K562 (cell line): ENCODE measurements at regions not wholly inside any gene's neighbourhood (a gene's known extent, or its start where the extent isn't known, plus 50 kb on each side); places are given as distances from the start of the nearest gene placed in this dataset.

ENCODE experiments used
- ATAC-seq: fragments of 200-7000 bp; cut with Tn5 transposase; 3 replicates; pipeline ENCODE4 v1.9.1; 2020; ENCODE audit warnings: moderate library complexity
- BruUV-seq: library from RNA; stranded (reverse); fragments of 400-500 nt; replicated peaks from 2 replicates; lab custom pipeline; 2021; lab: Mats Ljungman, UMichigan
- CTCF ChIA-PET: fragments of 300-600 bp; formaldehyde crosslinking; extraction: SDS; loops from one replicate; lab custom pipeline; 2021; ENCODE audit warnings: low intra/inter-chr PET ratio; lab: Yijun Ruan, JAX
- POLR2A ChIA-PET: fragments of 300-600, 350-650 bp; sonication (Branson Sonifier 250); formaldehyde crosslinking; extraction: SDS; loops from one replicate; lab custom pipeline; 2021; ENCODE audit warnings: antibody characterized with exemption, inconsistent platforms; lab: Yijun Ruan, JAX
- DNase-seq, 4 experiments: peaks; one replicate each; pipeline versions ENCODE4 v3.0.0 to v3.0.0-alpha.2; 2011 to 2018; ENCODE audit warnings: low spot score in 3 of 4, mixed read lengths in 3 of 4; ENCODE audit errors: extremely low read depth in 1 of 4
- FAIRE-seq: peaks from 2 replicates; lab custom pipeline; 2011; peaks lifted over from hg19 to GRCh38; lab: Jason Lieb, UNC
- H2AFZ ChIP-seq: 2 replicates; pipeline ENCODE4 v1.6.0; 2011; ENCODE audit warnings: low read depth, low read length, control low read depth, inconsistent platforms
- H3K27ac ChIP-seq: fragments of 200-600 bp; 3 replicates; pipeline ENCODE4 v1.8.0; 2011; ENCODE audit warnings: low read depth, mild to moderate bottlenecking, control low read depth, inconsistent platforms, low read length, moderate library complexity, mixed read lengths; ENCODE audit errors: extremely low read depth
- H3K27me3 ChIP-seq, 2 experiments: fragments of 300-600 bp in 1 of 2; 2 replicates in 1 of 2; 3 replicates in 1 of 2; pipeline versions ENCODE4 v1.6.0 to v1.8.0; 2011; ENCODE audit warnings: inconsistent platforms in 2 of 2, low read length in 2 of 2, mild to moderate bottlenecking in 1 of 2, mixed read lengths in 1 of 2, moderate library complexity in 1 of 2; ENCODE audit not compliant: control insufficient read depth in 2 of 2, insufficient read depth in 2 of 2
- H3K36me3 ChIP-seq: fragments of 300-600 bp; 3 replicates; pipeline ENCODE4 v1.8.0; 2011; ENCODE audit warnings: mild to moderate bottlenecking, low read length, inconsistent platforms; ENCODE audit not compliant: control insufficient read depth, insufficient read depth
- H3K4me1 ChIP-seq, 2 experiments: fragments of 200-600 bp in 1 of 2; replicated peaks in 1 of 2; 2 replicates in 1 of 2; 3 replicates in 1 of 2; pipeline versions ENCODE4 v1.5.1 to v1.8.0; 2011; ENCODE audit warnings: inconsistent platforms in 2 of 2, low read length in 2 of 2, mild to moderate bottlenecking in 1 of 2, mixed read lengths in 1 of 2, moderate library complexity in 1 of 2; ENCODE audit not compliant: control insufficient read depth in 2 of 2, insufficient read depth in 2 of 2
- H3K4me2 ChIP-seq: 2 replicates; pipeline ENCODE4 v1.6.1; 2011; ENCODE audit warnings: low read length, control low read depth, inconsistent platforms, mixed read lengths; ENCODE audit not compliant: insufficient read depth
- H3K4me3 ChIP-seq: fragments of 200-600 bp; sonication (generic), shearing (Covaris generic); 2 replicates; pipeline ENCODE4 v1.5.1; 2016; ENCODE audit warnings: control low read depth, inconsistent platforms
- H3K79me2 ChIP-seq: fragments of 200-600 bp; 3 replicates; pipeline ENCODE4 v1.8.0; 2011; ENCODE audit warnings: low read length, inconsistent platforms; ENCODE audit not compliant: control insufficient read depth, insufficient read depth
- H3K9ac ChIP-seq, 2 experiments: 2 replicates each; pipeline versions ENCODE4 v1.6.0 to v1.6.1; 2011; ENCODE audit warnings: low read depth in 2 of 2, low read length in 2 of 2, control low read depth in 1 of 2, inconsistent platforms in 1 of 2, mild to moderate bottlenecking in 1 of 2, mixed read lengths in 1 of 2; ENCODE audit not compliant: insufficient read depth in 1 of 2
- H3K9me1 ChIP-seq: one replicate; pipeline ENCODE4 v1.6.0; 2011; ENCODE audit warnings: inconsistent platforms, mild to moderate bottlenecking, low read length, moderate library complexity; ENCODE audit not compliant: control insufficient read depth, insufficient read depth
- H3K9me3 ChIP-seq: replicated peaks from 2 replicates; pipeline ENCODE4 v1.5.1; 2011; ENCODE audit warnings: low read depth, low read length, inconsistent platforms; ENCODE audit not compliant: control insufficient read depth, insufficient read depth
- H4K20me1 ChIP-seq: replicated peaks from 2 replicates; pipeline ENCODE4 v1.6.1; 2011; ENCODE audit warnings: low read length, inconsistent platforms, mixed read lengths; ENCODE audit not compliant: control insufficient read depth, insufficient read depth
- LCOR ChIP-seq: sonication (generic); formaldehyde crosslinking; IDR thresholded peaks from 2 replicates; pipeline ENCODE4 v1.8.0; 2022; ENCODE audit warnings: mild to moderate bottlenecking, missing genetic modification reagents
- MEF2D ChIP-seq: conservative IDR thresholded peaks from 2 replicates; pipeline ENCODE4 v1.6.1; 2016; ENCODE audit warnings: low read depth, missing genetic modification characterization, missing compliant biosample characterization
- PPARD ChIP-seq: fragments of 250-450 bp; sonication (Bioruptor Pico); IDR thresholded peaks from 2 replicates; pipeline ENCODE4 v1.8.0; 2022; ENCODE audit warnings: inconsistent platforms, mild to moderate bottlenecking, moderate library complexity
- PTBP1 ChIP-seq: fragments of 200-400 bp; formaldehyde crosslinking; IDR thresholded peaks from 2 replicates; pipeline ENCODE4 v1.6.1; 2017; ENCODE audit warnings: low read depth, low read length
- RNF2 ChIP-seq: sonication (generic); IDR thresholded peaks from 2 replicates; pipeline ENCODE4 v1.6.1; 2016
- STAG1 ChIP-seq: sonication (generic); formaldehyde crosslinking; IDR thresholded peaks from 2 replicates; pipeline ENCODE4 v1.5.0; 2020; ENCODE audit warnings: missing genetic modification reagents, borderline replicate concordance
- TARDBP ChIP-seq: fragments of 450-650 bp; IDR thresholded peaks from 2 replicates; pipeline ENCODE4 v1.6.1; 2016
- TCF7L2 ChIP-seq: fragments of 150-350 bp; IDR thresholded peaks from 2 replicates; pipeline ENCODE4 v1.6.1; 2016; ENCODE audit warnings: low read depth, mild to moderate bottlenecking, low read length, moderate library complexity
- THRA ChIP-seq: fragments of 450-650 bp; IDR thresholded peaks from 2 replicates; pipeline ENCODE4 v1.6.1; 2017; ENCODE audit warnings: mild to moderate bottlenecking, moderate library complexity
- ZNF41 ChIP-seq: fragments of 250-450 bp; sonication (Bioruptor Pico); conservative IDR thresholded peaks from 2 replicates; pipeline ENCODE4 v1.4.0; 2020; ENCODE audit warnings: mild to moderate bottlenecking
- ZNF561 ChIP-seq: fragments of 450-650 bp; formaldehyde crosslinking; conservative IDR thresholded peaks from 2 replicates; pipeline ENCODE4 v1.4.0; 2020; ENCODE audit warnings: mild to moderate bottlenecking, moderate library complexity
- ZNF695 ChIP-seq: fragments of 450-650 bp; formaldehyde crosslinking; IDR thresholded peaks from 2 replicates; pipeline ENCODE4 v1.4.0; 2020; ENCODE audit warnings: mild to moderate bottlenecking, moderate library complexity
- WGBS: fragments of 100-300 bp; shearing (Covaris generic); methylation state at CpG from one replicate; pipeline ENCODE4 v1.1.6; 2016; ENCODE audit warnings: low coverage, mixed read lengths; ENCODE audit not compliant: insufficient coverage; ENCODE audit errors: missing lambda C conversion rate; 5-methylcytosine and 5-hydroxymethylcytosine counted together
- in situ Hi-C: fragments of 300-500 bp; cut with MboI; formaldehyde crosslinking; loops from 4 replicates; pipeline ENCODE4 v1.15.0; 2018; ENCODE audit warnings: inconsistent platforms, mixed read lengths
- intact Hi-C: fragments of 100-400 bp; cut with micrococcal nuclease; formaldehyde crosslinking; loops from 2 replicates; pipeline ENCODE4 v1.14.2; 2022
- TF ChIP-seq, protein P1 (sequence below): fragments of 250-450 bp; sonication (Bioruptor Pico); IDR thresholded peaks from 2 replicates; pipeline ENCODE4 v1.4.0; 2020; ENCODE audit warnings: mild to moderate bottlenecking, moderate library complexity
- TF ChIP-seq, protein P2 (sequence below): fragments of 250-450 bp; sonication (Bioruptor Pico); IDR thresholded peaks from 2 replicates; pipeline ENCODE4 v1.9.0; 2021; ENCODE audit warnings: mild to moderate bottlenecking, inconsistent platforms

GRCh38 chr5:28549588-28549987, 1511.2 kb upstream of the CDH9 start:
- Histone ChIP-seq H3K27ac (no peak overlapping the region), H3K9me3 (no peaks in the 10 kb centered on the region), H3K9me1 (no peaks in the 10 kb centered on the region), H3K79me2 (no peaks in the 10 kb centered on the region), H2AFZ (no peak overlapping the region), H3K36me3 (no peaks in the 10 kb centered on the region), H4K20me1 (no peaks in the 10 kb centered on the region), H3K27me3 (no peaks in the 10 kb centered on the region), H3K9ac (no peak overlapping the region), H3K4me3 (no peak overlapping the region), H3K4me1 (no peaks in the 10 kb centered on the region), H3K4me2 (no peak overlapping the region)
- intact Hi-C loops (no loop called here), in situ Hi-C loops (no loop called here)
- CTCF ChIA-PET: no interaction called here
- ATAC-seq: no peak
- POLR2A ChIA-PET: no interaction called here
- no peak for FAIRE-seq
- no peak for TF ChIP-seq PTBP1
- no peak for DNase-seq
- no TSS peak for BruUV-seq
- WGBS: 0% methylated on average over 2 of the region's 2 CpGs

DNA sequence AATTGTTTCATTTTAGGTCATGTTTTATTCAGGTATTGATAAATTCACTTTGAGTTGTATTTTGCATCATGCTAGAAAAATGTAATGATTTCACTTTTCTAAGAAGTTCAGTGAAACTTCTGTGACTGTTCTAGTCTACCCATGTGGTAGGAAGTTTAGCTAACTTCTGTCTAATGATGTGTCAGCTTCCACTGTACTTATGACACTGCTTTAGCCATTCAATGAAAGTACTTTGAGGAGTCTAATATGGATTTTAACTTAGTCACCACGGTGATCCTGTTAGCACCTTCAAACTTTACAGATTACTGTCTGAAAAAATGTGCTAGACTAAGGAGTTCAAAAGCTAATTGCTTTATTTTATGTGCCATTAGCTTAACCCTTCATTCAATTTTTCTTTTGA, 1510.5 kb upstream of the CDH9 start:
- ATAC-seq (no peak), FAIRE-seq (no peak), DNase-seq (no peak)
- intact Hi-C loops: no loop called here
- Histone ChIP-seq H4K20me1 (no peaks in the 10 kb centered on the region), H3K9me3 (no peaks in the 10 kb centered on the region), H3K9me1 (no peaks in the 10 kb centered on the region), H3K4me1 (no peaks in the 10 kb centered on the region), H3K36me3 (no peaks in the 10 kb centered on the region), H3K4me3 (no peak overlapping the region), H3K4me2 (no peak overlapping the region), H3K9ac (no peak overlapping the region), H3K27ac (no peak overlapping the region), H3K27me3 (no peaks in the 10 kb centered on the region), H3K79me2 (no peaks in the 10 kb centered on the region), H2AFZ (no peak overlapping the region)
- 0% methylated on average over 1 of the region's 1 CpG for WGBS
- in situ Hi-C loops: no loop called here
- ChIA-PET CTCF (no interaction called here), POLR2A (no interaction called here)
- BruUV-seq: no TSS peak
- TF ChIP-seq PPARD (CRISPR knock-in tag): no peak
- no peak for TF ChIP-seq LCOR
- no peak for TF ChIP-seq TARDBP
- TF ChIP-seq, protein P1, sequence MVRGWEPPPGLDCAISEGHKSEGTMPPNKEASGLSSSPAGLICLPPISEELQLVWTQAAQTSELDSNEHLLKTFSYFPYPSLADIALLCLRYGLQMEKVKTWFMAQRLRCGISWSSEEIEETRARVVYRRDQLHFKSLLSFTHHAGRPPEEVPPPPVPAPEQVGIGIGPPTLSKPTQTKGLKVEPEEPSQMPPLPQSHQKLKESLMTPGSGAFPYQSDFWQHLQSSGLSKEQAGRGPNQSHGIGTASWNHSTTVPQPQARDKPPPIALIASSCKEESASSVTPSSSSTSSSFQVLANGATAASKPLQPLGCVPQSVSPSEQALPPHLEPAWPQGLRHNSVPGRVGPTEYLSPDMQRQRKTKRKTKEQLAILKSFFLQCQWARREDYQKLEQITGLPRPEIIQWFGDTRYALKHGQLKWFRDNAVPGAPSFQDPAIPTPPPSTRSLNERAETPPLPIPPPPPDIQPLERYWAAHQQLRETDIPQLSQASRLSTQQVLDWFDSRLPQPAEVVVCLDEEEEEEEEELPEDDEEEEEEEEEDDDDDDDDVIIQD (CRISPR knock-in tag): no peak
- no peak for TF ChIP-seq ZNF695 (CRISPR knock-in tag)
- no peak for TF ChIP-seq ZNF561 (CRISPR knock-in tag)
- no peak for TF ChIP-seq MEF2D (tag)
- no peak for TF ChIP-seq RNF2
- TF ChIP-seq, protein P2, sequence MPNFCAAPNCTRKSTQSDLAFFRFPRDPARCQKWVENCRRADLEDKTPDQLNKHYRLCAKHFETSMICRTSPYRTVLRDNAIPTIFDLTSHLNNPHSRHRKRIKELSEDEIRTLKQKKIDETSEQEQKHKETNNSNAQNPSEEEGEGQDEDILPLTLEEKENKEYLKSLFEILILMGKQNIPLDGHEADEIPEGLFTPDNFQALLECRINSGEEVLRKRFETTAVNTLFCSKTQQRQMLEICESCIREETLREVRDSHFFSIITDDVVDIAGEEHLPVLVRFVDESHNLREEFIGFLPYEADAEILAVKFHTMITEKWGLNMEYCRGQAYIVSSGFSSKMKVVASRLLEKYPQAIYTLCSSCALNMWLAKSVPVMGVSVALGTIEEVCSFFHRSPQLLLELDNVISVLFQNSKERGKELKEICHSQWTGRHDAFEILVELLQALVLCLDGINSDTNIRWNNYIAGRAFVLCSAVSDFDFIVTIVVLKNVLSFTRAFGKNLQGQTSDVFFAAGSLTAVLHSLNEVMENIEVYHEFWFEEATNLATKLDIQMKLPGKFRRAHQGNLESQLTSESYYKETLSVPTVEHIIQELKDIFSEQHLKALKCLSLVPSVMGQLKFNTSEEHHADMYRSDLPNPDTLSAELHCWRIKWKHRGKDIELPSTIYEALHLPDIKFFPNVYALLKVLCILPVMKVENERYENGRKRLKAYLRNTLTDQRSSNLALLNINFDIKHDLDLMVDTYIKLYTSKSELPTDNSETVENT (CRISPR knock-in tag): no peak
- no peak for TF ChIP-seq TCF7L2
- TF ChIP-seq STAG1: no peak
- TF ChIP-seq THRA: no peak
- TF ChIP-seq ZNF41: no peak
